HepG2 (cell line): ENCODE measurements at regions not wholly inside any gene's neighbourhood (a gene's known extent, or its start where the extent isn't known, plus 50 kb on each side); places are given as distances from the start of the nearest gene placed in this dataset.

Experiments used
- ARID2 ChIP-seq: sonication (generic); formaldehyde crosslinking; IDR thresholded peaks from 2 replicates; pipeline ENCODE4 v1.8.1; 2022; ENCODE audit warnings: mild to moderate bottlenecking, missing genetic modification reagents, borderline replicate concordance
- ARID3A ChIP-seq: IDR thresholded peaks from 2 replicates; pipeline ENCODE4 v1.6.1; 2012; ENCODE audit warnings: low read depth, low read length, improper control_type of control experiment
- ATF3 ChIP-seq: sonication (generic); formaldehyde crosslinking; IDR thresholded peaks from 2 replicates; pipeline ENCODE4 v1.4.0; 2020; ENCODE audit warnings: missing genetic modification reagents
- CCAR2 ChIP-seq: fragments of 200-400 bp; formaldehyde crosslinking; optimal IDR thresholded peaks from 2 replicates; pipeline ENCODE3; 2018; ENCODE audit warnings: low read depth, mild to moderate bottlenecking, low read length, moderate library complexity
- CREB1 ChIP-seq, 2 experiments: fragments of 450-650 bp in 1 of 2; IDR thresholded peaks; 2 replicates each; pipeline ENCODE4 v1.6.1; 2016 to 2017; ENCODE audit warnings: control low read depth in 1 of 2, mild to moderate bottlenecking in 1 of 2, missing compliant biosample characterization in 1 of 2, missing genetic modification characterization in 1 of 2
- CTCF ChIP-seq: sonication (generic); formaldehyde crosslinking; IDR thresholded peaks from 2 replicates; pipeline ENCODE4 v1.5.0; 2020; ENCODE audit warnings: mild to moderate bottlenecking, missing genetic modification reagents, moderate library complexity
- KAT8 ChIP-seq: IDR thresholded peaks from 2 replicates; pipeline ENCODE4 v1.6.1; 2016; ENCODE audit warnings: missing genetic modification reagents, missing compliant biosample characterization
- NR0B2 ChIP-seq: sonication (generic); formaldehyde crosslinking; IDR thresholded peaks from 2 replicates; pipeline ENCODE4 v1.4.0; 2020; ENCODE audit warnings: mild to moderate bottlenecking, missing genetic modification reagents
- POLR2AphosphoS5 ChIP-seq: IDR thresholded peaks from 2 replicates; pipeline ENCODE4 v1.6.1; 2012; ENCODE audit warnings: low read depth, low read length
- SETDB1 ChIP-seq: sonication (generic); formaldehyde crosslinking; IDR thresholded peaks from 2 replicates; pipeline ENCODE4 v1.5.1; 2020; ENCODE audit warnings: missing genetic modification reagents, mild to moderate bottlenecking, borderline replicate concordance
- SIN3A ChIP-seq: IDR thresholded peaks from 2 replicates; pipeline ENCODE4 v1.6.1; 2011; ENCODE audit warnings: low read depth, mild to moderate bottlenecking, control low read depth, low read length, borderline replicate concordance
- ZNF292 ChIP-seq: sonication (generic); formaldehyde crosslinking; IDR thresholded peaks from 2 replicates; pipeline ENCODE4 v1.8.1; 2022; ENCODE audit warnings: mild to moderate bottlenecking, low read depth, missing genetic modification reagents, borderline replicate concordance
- TF ChIP-seq, protein P1 (sequence below): sonication (generic); formaldehyde crosslinking; IDR thresholded peaks from 2 replicates; pipeline ENCODE4 v1.4.0; 2020; ENCODE audit warnings: missing genetic modification reagents, borderline replicate concordance
- TF ChIP-seq, protein P2 (sequence below), 2 experiments: IDR thresholded peaks; 2 replicates each; pipeline ENCODE4 v1.6.1; 2011 to 2012; ENCODE audit warnings: low read length in 2 of 2, borderline replicate concordance in 1 of 2, low read depth in 1 of 2, mild to moderate bottlenecking in 1 of 2, moderate library complexity in 1 of 2

GRCh38 chr22:44615602-44616180 lies 86.3 kb upstream of the PRR5 start:
- no peak for TF ChIP-seq KAT8 (CRISPR knock-in tag)
- no peak for TF ChIP-seq SETDB1
- no peak for TF ChIP-seq NR0B2 (CRISPR knock-in tag)
- TF ChIP-seq, protein P1, sequence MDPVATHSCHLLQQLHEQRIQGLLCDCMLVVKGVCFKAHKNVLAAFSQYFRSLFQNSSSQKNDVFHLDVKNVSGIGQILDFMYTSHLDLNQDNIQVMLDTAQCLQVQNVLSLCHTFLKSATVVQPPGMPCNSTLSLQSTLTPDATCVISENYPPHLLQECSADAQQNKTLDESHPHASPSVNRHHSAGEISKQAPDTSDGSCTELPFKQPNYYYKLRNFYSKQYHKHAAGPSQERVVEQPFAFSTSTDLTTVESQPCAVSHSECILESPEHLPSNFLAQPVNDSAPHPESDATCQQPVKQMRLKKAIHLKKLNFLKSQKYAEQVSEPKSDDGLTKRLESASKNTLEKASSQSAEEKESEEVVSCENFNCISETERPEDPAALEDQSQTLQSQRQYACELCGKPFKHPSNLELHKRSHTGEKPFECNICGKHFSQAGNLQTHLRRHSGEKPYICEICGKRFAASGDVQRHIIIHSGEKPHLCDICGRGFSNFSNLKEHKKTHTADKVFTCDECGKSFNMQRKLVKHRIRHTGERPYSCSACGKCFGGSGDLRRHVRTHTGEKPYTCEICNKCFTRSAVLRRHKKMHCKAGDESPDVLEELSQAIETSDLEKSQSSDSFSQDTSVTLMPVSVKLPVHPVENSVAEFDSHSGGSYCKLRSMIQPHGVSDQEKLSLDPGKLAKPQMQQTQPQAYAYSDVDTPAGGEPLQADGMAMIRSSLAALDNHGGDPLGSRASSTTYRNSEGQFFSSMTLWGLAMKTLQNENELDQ: no peak
- TF ChIP-seq POLR2AphosphoS5: no peak
- TF ChIP-seq ARID3A: no peak
- TF ChIP-seq ARID2 (CRISPR knock-in tag): no peak
- no peak for TF ChIP-seq ATF3 (CRISPR knock-in tag)
- no peak for TF ChIP-seq CREB1 (IDR thresholded peaks at IDR 0.05)
- no peak for TF ChIP-seq CREB1 (CRISPR knock-in tag; IDR thresholded peaks at IDR 0.05)
- TF ChIP-seq SIN3A: no peak
- no peak for TF ChIP-seq ZNF292 (CRISPR knock-in tag)
- no peak for TF ChIP-seq CCAR2
- TF ChIP-seq CTCF (CRISPR knock-in tag): no peak
- TF ChIP-seq, protein P2, sequence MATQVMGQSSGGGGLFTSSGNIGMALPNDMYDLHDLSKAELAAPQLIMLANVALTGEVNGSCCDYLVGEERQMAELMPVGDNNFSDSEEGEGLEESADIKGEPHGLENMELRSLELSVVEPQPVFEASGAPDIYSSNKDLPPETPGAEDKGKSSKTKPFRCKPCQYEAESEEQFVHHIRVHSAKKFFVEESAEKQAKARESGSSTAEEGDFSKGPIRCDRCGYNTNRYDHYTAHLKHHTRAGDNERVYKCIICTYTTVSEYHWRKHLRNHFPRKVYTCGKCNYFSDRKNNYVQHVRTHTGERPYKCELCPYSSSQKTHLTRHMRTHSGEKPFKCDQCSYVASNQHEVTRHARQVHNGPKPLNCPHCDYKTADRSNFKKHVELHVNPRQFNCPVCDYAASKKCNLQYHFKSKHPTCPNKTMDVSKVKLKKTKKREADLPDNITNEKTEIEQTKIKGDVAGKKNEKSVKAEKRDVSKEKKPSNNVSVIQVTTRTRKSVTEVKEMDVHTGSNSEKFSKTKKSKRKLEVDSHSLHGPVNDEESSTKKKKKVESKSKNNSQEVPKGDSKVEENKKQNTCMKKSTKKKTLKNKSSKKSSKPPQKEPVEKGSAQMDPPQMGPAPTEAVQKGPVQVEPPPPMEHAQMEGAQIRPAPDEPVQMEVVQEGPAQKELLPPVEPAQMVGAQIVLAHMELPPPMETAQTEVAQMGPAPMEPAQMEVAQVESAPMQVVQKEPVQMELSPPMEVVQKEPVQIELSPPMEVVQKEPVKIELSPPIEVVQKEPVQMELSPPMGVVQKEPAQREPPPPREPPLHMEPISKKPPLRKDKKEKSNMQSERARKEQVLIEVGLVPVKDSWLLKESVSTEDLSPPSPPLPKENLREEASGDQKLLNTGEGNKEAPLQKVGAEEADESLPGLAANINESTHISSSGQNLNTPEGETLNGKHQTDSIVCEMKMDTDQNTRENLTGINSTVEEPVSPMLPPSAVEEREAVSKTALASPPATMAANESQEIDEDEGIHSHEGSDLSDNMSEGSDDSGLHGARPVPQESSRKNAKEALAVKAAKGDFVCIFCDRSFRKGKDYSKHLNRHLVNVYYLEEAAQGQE (IDR thresholded peaks at IDR 0.05; ENCODE audit: borderline replicate concordance in 1 of 2, low read depth in 1 of 2, low read length in 2 of 2): no peak
